ENCODE measurements at regions not wholly inside any gene's neighbourhood (a gene's known extent, or its start where the extent isn't known, plus 50 kb on each side); places are given as distances from the start of the nearest gene placed in this dataset.

- no peak for TF ChIP-seq CTCF (IDR thresholded peaks at IDR 0.05)
- TF ChIP-seq POLR2A (IDR thresholded peaks at IDR 0.05) = no peak
Measured at GRCh38 chr21:35298757-35299156, 249.7 kb upstream of the RUNX1 start.

All from thyroid gland (tissue), 4 donors.